Skin epidermis (tissue), 12 donors: ENCODE measurements at regions not wholly inside any gene's neighbourhood (a gene's known extent, or its start where the extent isn't known, plus 50 kb on each side); places are given as distances from the start of the nearest gene placed in this dataset.
"Not testable (repeated sequence)": the region's sequence is repeated elsewhere in the genome, so short reads cannot be mapped to it uniquely, and the experiment has no call there.

ENCODE experiments used
- H3K27ac ChIP-seq, 21 experiments: fragments of 200-600 bp; sonication (generic) in 11 of 21; one replicate each; pipeline ENCODE4 v1.5.0; 2020; ENCODE audit warnings: mild to moderate bottlenecking in 3 of 21, inconsistent platforms in 2 of 21, moderate library complexity in 2 of 21
- H3K4me3 ChIP-seq, 7 experiments: fragments of 200-600 bp; sonication (generic) in 2 of 7; one replicate each; pipeline ENCODE4 v1.5.0; 2020; ENCODE audit warnings: inconsistent platforms in 2 of 7, mild to moderate bottlenecking in 2 of 7, moderate library complexity in 1 of 7

DNA sequence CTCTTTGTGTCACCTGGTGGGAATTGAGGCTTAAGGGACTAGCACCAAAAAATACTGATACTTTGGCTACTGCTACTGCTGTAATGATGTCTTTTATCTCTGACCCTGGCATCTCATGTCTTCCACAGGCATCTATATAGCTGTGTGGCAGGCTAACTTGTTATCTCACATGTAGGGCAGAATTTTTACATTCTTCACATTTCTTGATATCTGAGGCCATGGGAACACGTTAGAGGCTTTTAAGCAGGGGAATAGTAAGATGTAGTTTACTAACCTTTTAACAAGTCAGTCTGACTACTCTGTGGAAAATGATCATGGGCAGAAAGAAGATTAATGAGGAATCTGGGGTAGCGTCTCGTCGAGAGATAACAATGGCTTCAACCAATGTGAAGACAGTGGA is 498.4 kb downstream of the PCNX1 start:
- H3K4me3 ChIP-seq: no peak overlapping the region
- no peak overlapping the region for H3K27ac ChIP-seq

DNA sequence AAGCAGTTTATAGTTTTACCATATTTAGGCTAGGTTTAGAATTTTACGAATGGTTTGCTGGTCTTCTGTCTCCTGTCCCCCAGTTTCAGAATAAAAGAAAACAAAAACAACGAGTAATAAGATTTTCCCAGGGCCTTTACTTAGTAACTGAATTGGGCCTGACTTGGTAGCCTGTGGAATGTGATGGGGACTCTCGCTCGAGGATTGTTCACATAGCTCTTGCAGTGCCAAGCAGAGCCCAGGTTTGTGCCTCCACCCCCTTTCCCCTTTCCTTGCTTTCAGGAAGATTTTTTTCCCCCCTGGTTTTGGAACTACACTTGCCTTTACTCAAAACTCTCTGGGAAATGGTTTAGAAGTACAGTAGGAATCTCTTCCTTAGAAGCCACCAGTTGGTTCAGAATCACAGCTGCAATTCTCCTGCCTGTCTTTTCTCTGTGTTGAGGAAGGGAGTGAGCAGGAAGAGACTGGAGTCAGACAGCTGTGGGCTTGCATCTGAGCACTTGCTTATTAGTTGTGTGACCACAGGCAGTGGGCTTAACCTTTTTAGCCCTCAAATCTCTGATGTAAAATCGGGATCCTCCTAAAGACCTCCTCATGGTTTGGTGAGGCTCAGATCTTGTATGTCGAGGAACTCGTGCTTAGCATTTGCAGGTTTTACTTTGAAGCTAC is 501.2 kb downstream of the PCNX1 start:
- peak overlapping the region in 1 of 21 experiments; percentile 8 for H3K27ac ChIP-seq
- H3K4me3 ChIP-seq: no peak overlapping the region

DNA sequence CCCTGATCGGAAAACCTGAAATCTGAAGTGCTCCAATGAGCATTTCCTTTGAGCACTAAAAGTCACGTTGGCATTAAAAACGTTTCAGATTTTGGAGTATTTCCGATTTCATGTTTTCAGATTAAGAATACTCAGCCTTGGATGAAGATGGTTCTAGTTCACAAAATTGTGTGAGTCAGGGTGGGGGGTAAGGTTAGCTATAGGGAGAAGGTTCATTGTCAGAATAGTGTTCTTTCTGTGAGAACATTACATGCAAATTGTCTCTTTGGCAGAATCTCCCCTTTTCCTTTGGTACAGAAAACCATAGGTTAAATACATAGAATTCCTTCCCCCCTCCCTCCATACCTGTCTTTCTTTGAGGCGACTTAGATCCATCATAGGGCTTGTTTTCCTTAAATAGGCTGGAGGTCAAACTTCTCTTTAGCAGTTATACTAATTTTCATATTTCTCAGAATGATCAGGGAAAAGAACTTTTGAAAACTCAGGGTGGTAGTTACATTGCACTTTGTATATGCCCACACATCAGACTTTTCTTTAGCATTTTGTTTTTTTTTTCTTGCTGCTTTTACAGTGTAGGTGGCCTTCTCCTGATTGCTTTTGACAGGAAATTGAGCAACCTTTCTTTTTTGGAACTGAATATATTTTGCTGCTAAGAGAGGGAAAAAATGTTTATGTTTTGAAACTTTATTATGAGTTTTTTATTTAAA is 503.5 kb downstream of the PCNX1 start:
- Histone ChIP-seq H3K4me3 (no peak overlapping the region), H3K27ac (no peak overlapping the region)

DNA sequence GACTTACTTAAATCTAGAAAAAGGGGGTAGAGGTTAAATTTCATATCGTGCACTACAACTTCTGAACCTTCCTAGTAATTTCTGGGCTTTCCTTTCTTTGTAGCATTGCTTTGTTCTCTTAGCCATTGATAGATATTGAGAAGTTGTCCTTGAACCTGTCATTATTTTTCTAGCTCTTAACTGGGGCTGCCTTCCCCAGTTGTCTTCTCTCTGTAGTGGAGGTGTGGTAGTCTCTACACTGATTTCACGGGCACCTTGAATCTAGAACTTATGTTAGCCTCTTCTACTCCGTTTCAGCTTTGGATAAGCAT is 504.0 kb downstream of the PCNX1 start:
- H3K4me3 ChIP-seq: no peak overlapping the region
- peak overlapping the region in 1 of 21 experiments; percentile 5 for H3K27ac ChIP-seq

DNA sequence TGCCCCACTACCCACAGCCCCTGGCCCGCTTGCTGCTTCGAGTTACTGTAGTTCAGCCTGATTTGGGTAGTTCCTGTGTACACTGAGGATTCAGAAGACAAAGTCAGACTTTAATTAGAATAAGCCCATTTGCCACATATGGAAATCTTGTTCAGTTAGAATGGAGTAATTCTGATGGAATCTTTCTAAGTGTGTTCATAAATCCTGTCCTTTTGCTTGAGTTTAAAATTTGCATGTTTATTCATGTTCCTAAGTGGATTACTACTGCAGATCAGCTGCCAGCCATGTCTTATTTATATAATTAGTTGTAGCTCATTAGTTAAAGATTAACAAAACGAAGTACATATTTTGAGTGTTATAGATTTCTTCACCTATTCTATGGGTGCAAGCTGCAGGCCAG is 504.5 kb downstream of the PCNX1 start:
- H3K4me3 ChIP-seq: no peak overlapping the region
- peak overlapping the region in 1 of 21 experiments; percentile 5 for H3K27ac ChIP-seq

DNA sequence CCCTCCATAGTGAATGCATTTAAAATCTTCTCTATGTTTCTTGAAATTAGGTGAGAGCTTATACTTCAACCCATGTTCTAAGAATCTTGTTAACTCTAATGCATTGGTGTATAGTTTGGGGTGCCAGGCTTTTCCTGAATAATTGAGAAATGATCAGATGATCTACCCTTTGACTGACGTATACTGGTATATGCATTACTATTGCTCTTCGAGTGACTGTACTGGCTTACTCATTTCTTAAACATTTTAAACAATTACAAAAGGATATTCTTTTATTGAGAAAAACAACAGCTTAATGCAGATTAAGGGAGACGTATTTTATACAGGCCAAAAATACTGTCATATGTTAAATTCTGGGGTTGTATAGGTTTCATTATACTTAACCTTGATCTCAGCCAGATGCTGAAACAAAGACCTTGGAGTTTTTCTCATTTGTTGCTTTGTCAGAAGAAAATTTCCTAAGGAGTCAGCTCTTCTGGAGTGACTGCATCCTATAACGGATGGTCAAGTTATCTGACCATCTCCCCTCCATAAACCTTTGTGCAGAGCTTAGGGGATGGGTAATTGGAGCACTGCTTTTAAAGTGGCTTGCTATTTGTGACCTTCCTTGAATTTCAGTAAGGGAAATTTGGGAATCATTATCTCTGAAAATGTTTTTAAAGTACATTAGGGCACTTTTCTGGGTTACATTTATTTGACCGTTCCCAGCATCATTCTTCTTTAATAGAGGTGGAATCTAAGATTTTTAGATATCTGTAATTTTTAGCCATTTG is 507.6 kb downstream of the PCNX1 start:
- H3K4me3 ChIP-seq: no peak overlapping the region
- no peak overlapping the region for H3K27ac ChIP-seq

DNA sequence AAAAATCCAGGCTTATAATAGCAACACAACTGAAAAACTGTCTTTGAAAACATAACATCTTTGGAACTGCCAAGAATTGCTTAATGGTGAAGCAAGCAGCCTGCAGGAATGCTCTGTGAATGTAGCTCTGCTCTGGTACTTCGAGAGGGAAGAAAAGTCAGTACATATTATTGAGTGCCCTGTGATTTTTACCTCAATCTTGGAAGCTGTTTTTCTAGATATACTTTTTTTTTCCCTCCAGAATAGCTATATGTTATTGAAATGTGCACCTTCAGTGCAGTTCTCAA is 508.1 kb downstream of the PCNX1 start:
- Histone ChIP-seq H3K4me3 (no peak overlapping the region), H3K27ac (no peak overlapping the region)

DNA sequence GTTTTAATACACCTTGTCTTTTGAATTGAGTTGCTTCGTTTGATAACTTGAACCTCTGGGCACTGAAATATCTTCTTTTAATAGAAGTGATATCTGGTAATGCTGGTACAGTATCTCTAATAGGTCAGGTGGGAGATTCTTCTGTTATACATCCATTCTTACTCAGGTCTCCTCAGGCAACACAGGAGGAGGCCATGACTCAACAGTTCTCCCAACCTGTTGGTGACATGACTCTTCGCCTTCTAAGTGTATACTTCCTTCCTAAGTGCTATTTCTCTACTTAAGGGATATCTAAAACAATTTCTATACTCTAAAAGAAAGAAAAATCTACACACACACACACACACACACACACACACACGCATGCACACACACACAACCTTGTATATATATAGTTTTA is 509.1 kb downstream of the PCNX1 start:
- H3K27ac ChIP-seq: no peak overlapping the region
- no peak overlapping the region for H3K4me3 ChIP-seq

DNA sequence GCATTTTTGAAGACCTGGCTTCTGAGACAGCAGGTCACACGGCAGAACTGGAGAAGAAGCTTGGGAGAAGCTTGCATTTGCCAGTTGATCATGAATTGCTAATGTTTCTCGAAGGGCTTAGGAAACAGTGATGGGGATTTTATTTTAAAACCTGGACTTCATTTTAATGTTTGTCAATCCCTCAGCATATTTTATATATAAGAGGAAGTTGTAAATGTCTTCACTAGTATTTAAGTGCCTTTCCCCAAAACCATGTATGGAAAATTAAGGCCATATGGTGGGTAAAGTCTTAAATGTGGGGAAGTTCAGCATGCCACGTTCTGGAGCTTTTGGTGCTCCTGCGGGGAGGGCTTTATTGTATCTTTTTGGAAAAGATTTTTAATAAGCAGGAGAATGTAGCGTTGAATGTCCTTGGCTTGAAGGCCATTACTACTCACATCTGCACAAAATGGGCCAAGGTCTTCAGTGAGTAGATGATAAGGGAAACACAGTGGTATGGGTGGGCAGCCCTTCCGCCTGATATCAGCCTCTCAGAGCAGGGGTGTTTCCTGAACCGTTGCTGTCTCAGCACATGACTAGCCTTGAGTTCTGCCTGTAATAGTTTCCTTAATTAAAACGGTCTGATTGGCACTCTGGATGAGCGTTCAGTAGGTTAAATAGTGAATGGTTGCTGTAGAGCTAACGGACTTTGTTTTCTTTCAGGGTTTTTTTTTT is 511.4 kb downstream of the PCNX1 start:
- H3K4me3 ChIP-seq: no peak overlapping the region
- H3K27ac ChIP-seq: peak overlapping the region in 2 of 21 experiments; percentile 4 to 10

DNA sequence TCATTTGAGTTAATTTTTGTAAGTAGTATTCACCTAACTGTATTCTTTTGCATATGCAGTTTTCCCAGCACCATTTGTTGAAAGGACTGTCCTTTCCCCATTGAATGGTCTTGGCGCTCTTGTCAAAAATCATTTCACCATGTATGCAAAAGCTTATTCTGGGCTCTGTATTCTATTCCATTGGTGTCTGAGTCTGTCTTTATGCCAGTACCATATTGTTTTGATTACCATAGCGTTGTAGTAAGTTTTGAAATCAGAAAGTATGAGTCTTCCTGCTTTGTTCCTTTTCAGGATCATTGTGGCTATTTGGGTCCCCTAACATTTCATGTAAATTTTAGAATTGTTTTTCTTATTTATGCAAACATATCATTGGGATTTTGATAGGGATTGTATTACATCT is 508.7 kb upstream of the RGS6 start:
- no peak overlapping the region for H3K27ac ChIP-seq

DNA sequence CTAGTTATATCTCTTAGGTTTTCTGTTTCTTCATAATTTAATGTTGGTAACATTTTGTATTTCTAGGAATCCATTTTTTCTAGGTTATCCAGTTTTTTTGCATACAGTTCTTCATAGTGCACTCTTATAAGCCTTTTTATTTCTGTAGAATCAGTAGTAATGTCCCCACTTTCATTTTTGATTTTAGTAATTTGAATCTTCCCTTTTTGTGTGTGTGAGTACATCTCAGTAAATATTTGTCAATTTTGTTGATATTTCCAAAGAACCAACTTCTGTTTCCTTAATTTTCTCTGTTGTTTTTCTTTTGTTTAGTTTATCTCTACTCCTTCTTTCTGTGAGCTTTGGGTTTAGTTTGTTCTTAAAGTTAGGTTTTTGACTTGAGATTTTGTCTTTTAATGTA is 507.3 kb upstream of the RGS6 start:
- H3K4me3 ChIP-seq: no peak overlapping the region

More for the DNA sequence above, 508.7 kb upstream of the RGS6 start:
- H3K4me3 ChIP-seq: no peak overlapping the region

DNA sequence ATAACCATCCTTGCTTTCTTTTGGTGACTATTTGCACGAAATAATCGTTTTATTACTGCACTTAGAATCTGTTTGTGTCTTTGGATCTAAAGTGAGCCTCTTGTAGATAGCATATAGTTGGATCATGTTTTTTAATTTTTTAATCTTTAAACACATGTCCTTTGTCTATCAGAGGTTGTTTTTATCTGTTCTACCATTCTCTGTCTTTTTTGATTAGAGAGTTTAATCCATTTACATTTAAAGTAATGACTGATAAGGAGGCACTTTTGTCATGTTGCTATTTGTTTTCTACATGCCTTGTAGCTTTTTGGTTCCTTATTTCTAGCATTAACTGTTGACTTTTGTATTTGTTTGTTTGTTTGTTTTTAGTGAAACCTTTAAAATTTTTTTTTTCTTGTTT is 506.2 kb upstream of the RGS6 start:
- Histone ChIP-seq H3K27ac (no peak overlapping the region), H3K4me3 (no peak overlapping the region)

More for the DNA sequence above, 507.3 kb upstream of the RGS6 start:
- H3K27ac ChIP-seq: no peak overlapping the region

DNA sequence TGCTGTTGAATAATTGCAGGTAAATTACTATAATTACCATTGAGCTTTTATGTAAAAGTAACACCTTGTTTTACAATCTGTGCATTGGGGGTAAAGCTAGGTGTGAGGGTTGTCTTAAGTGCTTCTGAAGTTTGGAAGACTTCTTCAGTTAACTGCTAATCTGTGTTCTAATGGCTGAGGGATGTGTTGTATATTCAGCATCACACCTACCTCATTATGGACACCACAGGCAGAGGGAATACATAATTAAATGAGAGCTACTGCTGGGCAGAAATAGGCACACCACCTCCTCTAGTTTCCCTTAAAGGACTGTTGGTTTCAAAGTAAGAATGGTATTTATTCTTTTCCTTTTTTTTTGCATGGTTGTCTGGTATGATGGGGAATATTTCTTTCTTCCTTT is 502.3 kb upstream of the RGS6 start:
- H3K27ac ChIP-seq: no peak overlapping the region
- H3K4me3 ChIP-seq: no peak overlapping the region

DNA sequence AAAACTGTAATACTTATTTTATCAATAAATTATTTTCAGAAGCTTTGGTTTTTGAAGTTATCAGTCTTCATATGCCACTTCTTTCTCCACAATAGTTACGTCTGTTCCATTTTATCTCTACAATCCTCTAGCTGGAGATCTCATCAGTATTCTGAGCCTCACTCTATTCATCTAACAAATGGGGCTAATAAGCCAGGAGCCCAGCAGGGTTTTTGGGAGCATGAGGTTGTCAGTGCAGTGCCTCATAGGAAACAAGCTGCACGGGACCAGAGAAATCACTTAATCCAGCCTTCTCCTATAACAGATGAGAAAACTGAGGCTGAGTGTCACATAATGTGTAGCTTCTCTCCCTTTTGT is 501.9 kb upstream of the RGS6 start:
- Histone ChIP-seq H3K27ac (no peak overlapping the region), H3K4me3 (no peak overlapping the region)

DNA sequence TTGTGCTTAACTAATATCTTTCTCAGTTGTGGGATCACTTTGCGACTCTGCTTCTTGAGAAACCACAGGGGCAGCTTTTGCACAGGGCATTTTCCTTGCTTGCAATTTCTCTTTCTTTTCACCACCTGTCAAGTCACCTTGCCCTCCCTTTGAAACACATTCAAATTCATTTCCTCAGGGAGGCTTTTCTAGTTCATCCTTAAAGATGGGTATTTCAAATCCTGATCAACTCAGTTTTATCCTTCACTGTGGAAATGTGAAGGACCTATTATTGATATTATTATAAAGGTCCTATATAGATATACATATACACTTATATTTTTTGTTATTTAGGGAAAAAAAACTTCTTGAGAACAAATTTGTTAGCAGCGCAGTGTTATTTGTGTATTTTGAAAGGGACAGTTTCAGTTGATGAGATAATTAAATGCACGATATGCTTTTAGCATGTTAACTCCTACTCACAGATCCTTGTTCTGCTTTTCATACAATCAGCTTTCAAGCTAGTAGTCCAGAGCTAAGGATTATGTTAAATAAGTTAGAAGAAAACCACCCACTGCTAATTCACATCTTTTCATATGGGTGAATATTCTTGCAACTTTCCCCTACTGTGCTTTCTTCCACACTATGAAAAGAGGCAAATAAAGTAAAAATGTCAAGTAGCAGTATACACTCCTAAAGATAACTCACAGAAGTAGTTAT is 501.4 kb upstream of the RGS6 start:
- H3K27ac ChIP-seq: no peak overlapping the region
- H3K4me3 ChIP-seq: no peak overlapping the region

DNA sequence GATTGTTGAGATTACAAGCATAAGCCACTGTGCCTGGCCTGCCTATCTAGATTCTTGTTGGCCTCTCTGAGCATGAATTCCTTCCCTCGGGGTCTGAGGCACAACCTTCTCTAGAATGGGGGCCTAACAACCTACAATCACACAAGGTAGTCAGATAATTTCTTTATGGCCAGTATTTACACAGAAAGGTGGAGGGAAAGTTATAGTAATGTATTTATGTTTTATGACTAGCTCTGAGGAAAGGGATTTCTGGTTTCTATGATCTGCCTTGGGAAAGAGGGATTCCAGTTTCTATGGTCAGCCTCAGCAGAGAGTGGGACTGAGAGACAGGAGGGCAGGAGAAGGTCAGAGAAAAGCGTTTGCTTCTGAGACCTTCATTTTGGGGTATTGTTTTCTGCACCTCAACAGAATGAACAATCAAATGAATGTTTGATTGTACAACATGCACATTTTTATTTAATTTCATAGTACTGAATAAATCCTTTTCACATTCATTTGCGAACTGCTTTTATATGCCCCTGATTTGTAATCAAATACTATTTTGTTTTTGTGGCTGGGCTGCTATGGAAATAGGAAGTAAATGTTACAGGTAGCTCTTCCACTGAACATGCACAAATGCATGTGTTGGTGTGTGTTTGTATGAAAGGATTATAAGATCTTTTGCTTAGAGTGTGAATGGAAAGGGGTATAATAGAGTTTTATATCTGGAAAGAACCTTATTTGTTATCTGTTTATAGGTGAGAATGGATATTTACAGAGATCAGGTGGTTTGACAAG is 499.7 kb upstream of the RGS6 start:
- Histone ChIP-seq H3K4me3 (no peak overlapping the region), H3K27ac (no peak overlapping the region)

DNA sequence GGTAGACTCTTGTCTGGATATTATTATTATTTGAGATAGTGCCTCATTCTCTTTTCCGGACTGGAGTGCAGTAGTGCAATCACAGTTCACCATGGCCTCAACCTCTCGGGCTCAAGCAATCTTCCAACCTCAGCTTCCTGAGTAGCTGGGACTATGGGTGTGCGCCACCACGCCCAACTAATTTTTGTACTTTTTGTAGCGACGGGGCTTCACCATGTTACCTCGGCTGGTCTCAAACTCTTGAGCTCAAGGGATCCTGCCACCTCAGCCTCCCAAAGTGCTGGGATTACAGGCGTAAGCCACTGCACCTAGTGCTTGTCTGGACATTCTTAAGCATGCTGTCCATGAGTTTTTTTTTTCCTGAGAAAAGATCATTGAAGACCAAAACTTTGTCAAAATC is 498.9 kb upstream of the RGS6 start:
- Histone ChIP-seq H3K27ac (no peak overlapping the region), H3K4me3 (no peak overlapping the region)

DNA sequence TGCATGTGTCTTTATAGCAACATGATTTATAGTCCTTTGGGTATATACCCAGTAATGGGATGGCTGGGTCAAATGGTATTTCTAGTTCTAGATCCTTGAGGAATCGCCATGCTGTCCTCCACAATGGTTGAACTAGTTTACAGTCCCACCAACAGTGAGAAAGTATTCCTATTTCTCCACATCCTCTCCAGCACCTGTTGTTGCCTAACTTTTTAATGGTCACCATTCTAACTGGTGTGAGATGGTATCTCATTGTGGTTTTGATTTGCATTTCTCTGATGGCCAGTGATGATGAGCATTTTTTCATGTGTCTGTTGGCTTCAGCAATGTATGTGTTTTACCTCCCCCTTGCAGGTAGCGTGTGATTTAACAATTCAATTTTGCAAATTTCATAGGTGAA is 496.6 kb upstream of the RGS6 start:
- H3K4me3 ChIP-seq, H3K27ac ChIP-seq: not testable (repeated sequence)

DNA sequence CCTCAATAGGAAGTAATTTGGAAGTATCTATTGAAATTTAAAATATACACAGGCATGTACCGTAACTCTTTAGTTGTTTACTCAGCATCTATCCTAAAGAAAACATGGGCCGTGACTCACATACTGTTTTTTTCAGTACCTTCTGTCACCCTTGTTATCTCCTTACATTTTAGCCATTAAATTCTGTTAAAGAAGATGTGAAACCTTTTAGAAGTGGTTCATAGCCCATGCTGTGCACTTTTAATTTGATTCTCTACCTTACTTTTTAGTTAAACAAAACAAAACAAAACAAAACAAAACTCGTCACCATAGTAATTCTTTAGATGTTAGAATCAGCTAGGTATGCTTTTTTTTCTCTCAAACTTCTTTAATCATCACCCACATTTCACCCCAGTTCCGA is 494.4 kb upstream of the RGS6 start:
- Histone ChIP-seq H3K4me3 (no peak overlapping the region), H3K27ac (peak overlapping the region in 1 of 21 experiments; percentile 11)
